Activated B cell treated with CpG ODN at 0.5 μM for 24 hours (primary cell): ENCODE measurements at regions not wholly inside any gene's neighbourhood (a gene's known extent, or its start where the extent isn't known, plus 50 kb on each side); places are given as distances from the start of the nearest gene placed in this dataset.

ENCODE experiments used
- ATAC-seq: fragments of 200-7000 bp; cut with Tn5 transposase; one replicate; pipeline ENCODE4 v1.10.0; 2021; ENCODE audit warnings: low read depth, mild to moderate bottlenecking, moderate library complexity
- CTCF ChIA-PET: fragments of 350-600 bp; sonication (Branson Sonifier 250); formaldehyde crosslinking; loops from one replicate; lab custom pipeline; 2021; ENCODE audit warnings: antibody characterized with exemption; lab: Charles Lee
- POLR2A ChIA-PET: fragments of 350-600 bp; sonication (Branson Sonifier 250); formaldehyde crosslinking; loops from one replicate; lab custom pipeline; 2021; ENCODE audit warnings: antibody characterized with exemption; lab: Charles Lee
- DNase-seq: peaks from one replicate; pipeline ENCODE4 v3.0.0; 2022
- H3K27ac Mint-ChIP-seq: one replicate; pipeline ENCODE4 v1.8.0; 2020; ENCODE audit warnings: mixed read lengths
- H3K27me3 Mint-ChIP-seq: one replicate; pipeline ENCODE4 v1.8.0; 2021; ENCODE audit warnings: mixed read lengths
- H3K36me3 Mint-ChIP-seq: one replicate; pipeline ENCODE4 v1.8.0; 2021; ENCODE audit warnings: low read depth, mixed read lengths
- H3K4me1 Mint-ChIP-seq: one replicate; pipeline ENCODE4 v1.8.0; 2021; ENCODE audit warnings: mixed read lengths
- H3K4me3 Mint-ChIP-seq: one replicate; pipeline ENCODE4 v1.8.0; 2020; ENCODE audit warnings: mild to moderate bottlenecking, mixed read lengths
- H3K9me3 Mint-ChIP-seq: one replicate; pipeline ENCODE4 v1.8.0; 2020; ENCODE audit warnings: mixed read lengths
- intact Hi-C: fragments of 100-400 bp; cut with micrococcal nuclease; formaldehyde crosslinking; loops from one replicate; pipeline ENCODE4 v1.15.1; 2024
- TF ChIP-seq, protein P1 (sequence below): fragments of 200-600 bp; IDR thresholded peaks from one replicate; pipeline ENCODE4 v1.8.0; 2022; ENCODE audit warnings: antibody characterized with exemption, mild to moderate bottlenecking

DNA sequence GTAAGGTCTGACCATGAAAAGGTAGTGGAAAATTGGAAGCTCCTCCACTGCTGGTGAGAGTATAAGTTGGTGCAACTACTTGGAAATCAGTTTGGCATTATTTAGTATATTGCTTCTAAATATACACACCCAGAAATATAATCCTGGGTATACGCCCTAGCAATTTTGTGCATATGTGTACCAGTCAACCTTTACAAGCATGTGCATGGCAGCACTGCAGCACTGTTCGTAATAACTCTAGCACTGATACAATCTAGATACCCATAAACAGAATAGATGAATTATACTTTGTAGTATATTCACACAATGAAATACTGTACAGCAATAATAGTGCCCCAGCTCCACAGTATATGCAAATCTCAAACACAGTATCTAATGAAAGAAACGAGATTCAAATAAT, 265.9 kb downstream of the EMP1 start:
- no peak overlapping the region for H3K27ac Mint-ChIP-seq
- H3K4me1 Mint-ChIP-seq: no peaks in the 10 kb centered on the region
- TF ChIP-seq, protein P1, sequence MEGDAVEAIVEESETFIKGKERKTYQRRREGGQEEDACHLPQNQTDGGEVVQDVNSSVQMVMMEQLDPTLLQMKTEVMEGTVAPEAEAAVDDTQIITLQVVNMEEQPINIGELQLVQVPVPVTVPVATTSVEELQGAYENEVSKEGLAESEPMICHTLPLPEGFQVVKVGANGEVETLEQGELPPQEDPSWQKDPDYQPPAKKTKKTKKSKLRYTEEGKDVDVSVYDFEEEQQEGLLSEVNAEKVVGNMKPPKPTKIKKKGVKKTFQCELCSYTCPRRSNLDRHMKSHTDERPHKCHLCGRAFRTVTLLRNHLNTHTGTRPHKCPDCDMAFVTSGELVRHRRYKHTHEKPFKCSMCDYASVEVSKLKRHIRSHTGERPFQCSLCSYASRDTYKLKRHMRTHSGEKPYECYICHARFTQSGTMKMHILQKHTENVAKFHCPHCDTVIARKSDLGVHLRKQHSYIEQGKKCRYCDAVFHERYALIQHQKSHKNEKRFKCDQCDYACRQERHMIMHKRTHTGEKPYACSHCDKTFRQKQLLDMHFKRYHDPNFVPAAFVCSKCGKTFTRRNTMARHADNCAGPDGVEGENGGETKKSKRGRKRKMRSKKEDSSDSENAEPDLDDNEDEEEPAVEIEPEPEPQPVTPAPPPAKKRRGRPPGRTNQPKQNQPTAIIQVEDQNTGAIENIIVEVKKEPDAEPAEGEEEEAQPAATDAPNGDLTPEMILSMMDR: no peak
- ATAC-seq (no peak), DNase-seq (no peak)
- ChIA-PET CTCF (no interaction called here), POLR2A (no interaction called here)
- no peaks in the 10 kb centered on the region for H3K9me3 Mint-ChIP-seq
- intact Hi-C loops: no loop called here
- no peaks in the 10 kb centered on the region for H3K36me3 Mint-ChIP-seq
- H3K4me3 Mint-ChIP-seq: no peak overlapping the region
- peaks cover 6% of the 10 kb centered on the region for H3K27me3 Mint-ChIP-seq

DNA sequence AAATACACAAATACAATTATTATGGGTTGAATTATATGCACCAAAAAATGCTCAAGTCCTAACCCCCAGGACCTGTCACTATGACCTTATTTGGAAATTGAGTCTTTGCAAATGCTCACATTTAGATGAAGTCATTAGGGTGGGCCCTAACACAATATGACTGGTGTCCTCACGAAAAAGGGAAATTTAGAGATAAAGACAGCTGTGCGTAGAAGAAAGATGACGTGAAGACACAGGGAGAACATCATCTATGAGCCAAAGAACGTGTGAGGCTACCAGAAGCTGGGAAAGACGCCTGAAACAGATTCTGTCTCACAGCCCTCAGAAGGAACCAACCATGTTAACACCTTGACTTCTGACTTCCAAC, 259.2 kb downstream of the EMP1 start:
- H3K4me3 Mint-ChIP-seq: no peak overlapping the region
- H3K27me3 Mint-ChIP-seq: no peaks in the 10 kb centered on the region
- H3K27ac Mint-ChIP-seq: no peak overlapping the region
- intact Hi-C loops: no loop called here
- TF ChIP-seq, protein P1: no peak
- ChIA-PET CTCF (no interaction called here), POLR2A (no interaction called here)
- DNase-seq: no peak
- no peaks in the 10 kb centered on the region for H3K36me3 Mint-ChIP-seq
- no peaks in the 10 kb centered on the region for H3K4me1 Mint-ChIP-seq
- no peaks in the 10 kb centered on the region for H3K9me3 Mint-ChIP-seq
- no peak for ATAC-seq

DNA sequence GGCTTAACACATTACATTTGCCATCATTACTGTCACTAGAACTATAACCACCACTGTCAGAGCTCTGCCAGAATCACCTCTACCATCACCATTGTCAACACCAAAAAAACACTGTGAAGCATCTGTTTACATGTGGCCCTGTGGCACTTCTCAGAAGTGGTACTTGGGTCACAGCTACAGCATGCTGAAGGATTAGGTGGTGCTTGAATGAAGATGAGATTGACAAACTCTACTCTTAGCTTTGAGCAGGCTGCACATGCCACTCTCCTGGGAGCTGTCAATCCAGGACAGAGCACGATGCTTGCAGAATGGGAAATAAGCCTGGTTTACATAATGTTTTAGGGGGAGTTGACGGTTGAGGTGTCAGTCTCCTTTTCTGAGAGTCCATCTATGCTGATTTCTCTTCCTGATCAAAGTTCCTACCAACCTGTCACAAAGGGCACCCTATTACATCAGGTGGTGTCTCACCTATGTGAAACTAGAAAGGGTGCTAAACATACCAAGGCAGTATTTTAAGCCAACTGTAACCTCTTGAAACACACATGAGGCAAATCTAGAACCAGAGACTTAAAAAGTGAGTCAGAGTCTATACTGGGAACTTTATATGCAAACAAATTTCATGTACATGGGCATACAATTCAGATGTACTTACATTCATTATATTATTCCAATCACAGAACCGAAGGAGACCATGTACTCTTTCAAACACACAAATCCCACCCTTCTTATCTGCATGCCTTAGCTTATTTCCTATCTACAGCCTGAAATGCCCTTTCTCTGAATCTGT, 258.7 kb downstream of the EMP1 start:
- Mint-ChIP-seq H3K9me3 (no peaks in the 10 kb centered on the region), H3K36me3 (no peaks in the 10 kb centered on the region), H3K4me3 (no peak overlapping the region), H3K27ac (no peak overlapping the region), H3K4me1 (no peaks in the 10 kb centered on the region), H3K27me3 (no peaks in the 10 kb centered on the region)
- no peak for ATAC-seq
- TF ChIP-seq, protein P1: no peak
- CTCF ChIA-PET: no interaction called here
- intact Hi-C loops: no loop called here
- POLR2A ChIA-PET: no interaction called here
- DNase-seq: no peak

DNA sequence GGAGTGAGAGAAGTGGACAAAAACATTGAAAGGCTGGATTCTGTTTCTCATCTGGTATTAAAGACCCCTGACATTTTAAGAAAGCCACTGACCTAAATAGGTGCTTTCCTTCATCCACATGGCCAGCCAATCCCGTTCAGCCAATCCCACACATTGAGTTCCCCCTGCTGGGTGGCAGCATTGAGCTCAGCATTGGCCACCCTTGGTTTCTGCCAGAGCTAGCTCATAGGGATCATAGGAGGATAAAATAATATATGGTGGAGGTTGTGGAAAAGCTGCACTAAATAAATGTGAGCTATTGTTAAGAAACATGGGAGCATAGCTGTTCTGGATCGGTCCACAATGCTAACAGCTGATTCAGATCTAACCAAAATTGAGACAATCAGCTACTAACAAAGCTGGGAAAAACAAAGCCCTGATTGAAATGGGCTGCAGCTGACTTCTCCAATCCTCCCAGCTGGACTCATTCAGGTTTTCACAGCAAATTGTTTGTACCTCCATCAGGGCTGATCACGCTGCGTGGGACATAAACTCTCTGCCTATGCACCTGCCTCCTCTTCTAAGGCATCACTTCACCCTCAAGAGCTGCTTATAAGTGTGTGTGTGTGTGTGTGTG, 256.5 kb downstream of the EMP1 start:
- Mint-ChIP-seq H3K4me1 (no peaks in the 10 kb centered on the region), H3K36me3 (no peaks in the 10 kb centered on the region), H3K9me3 (no peaks in the 10 kb centered on the region), H3K27ac (no peak overlapping the region), H3K4me3 (no peak overlapping the region), H3K27me3 (no peaks in the 10 kb centered on the region)
- TF ChIP-seq, protein P1: no peak
- POLR2A ChIA-PET: no interaction called here
- no peak for ATAC-seq
- CTCF ChIA-PET: no interaction called here
- DNase-seq: no peak
- intact Hi-C loops: no loop called here

DNA sequence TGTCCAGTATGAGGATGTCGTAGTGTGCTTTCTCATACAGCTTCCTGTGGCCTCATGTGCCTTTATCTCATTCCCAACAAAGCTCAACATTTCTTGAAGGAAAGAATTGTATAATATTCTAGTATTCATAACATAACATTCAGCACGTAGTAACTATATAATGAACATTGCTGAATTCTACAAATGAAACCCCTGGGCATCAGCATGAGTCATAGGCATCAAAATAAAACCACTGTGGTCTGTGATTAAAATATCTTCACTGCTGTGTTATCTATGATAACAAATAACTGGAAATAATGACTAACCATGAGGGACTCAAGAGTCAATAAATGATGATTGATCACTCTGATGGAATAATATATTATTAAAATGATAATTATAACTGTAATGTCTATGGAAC, 255.2 kb downstream of the EMP1 start:
- CTCF ChIA-PET: no interaction called here

More for the DNA sequence above, 255.2 kb downstream of the EMP1 start:
- Mint-ChIP-seq H3K36me3 (no peaks in the 10 kb centered on the region), H3K27me3 (no peaks in the 10 kb centered on the region), H3K27ac (no peak overlapping the region), H3K4me1 (no peaks in the 10 kb centered on the region), H3K4me3 (no peak overlapping the region), H3K9me3 (no peaks in the 10 kb centered on the region)
- no peak for ATAC-seq
- POLR2A ChIA-PET: no interaction called here
- TF ChIP-seq, protein P1: no peak
- DNase-seq: no peak
- intact Hi-C loops: no loop called here
